ENCODE measurements at regions not wholly inside any gene's neighbourhood (a gene's known extent, or its start where the extent isn't known, plus 50 kb on each side); places are given as distances from the start of the nearest gene placed in this dataset.

- DNase-seq (ENCODE audit: low read depth in 1 of 2, low spot score in 1 of 2) = no peak
- Histone ChIP-seq H3K27me3 (ENCODE audit: insufficient read depth, poor library complexity, severe bottlenecking) (no peaks in the 10 kb centered on the region), H3K4me3 (replicated peaks; ENCODE audit: insufficient read depth, low read length) (no peak overlapping the region), H3K27ac (replicated peaks) (no peak overlapping the region)
- TF ChIP-seq POLR2AphosphoS5 (IDR thresholded peaks at IDR 0.05; ENCODE audit: low read depth) (no peak), GABPA (IDR thresholded peaks at IDR 0.05; ENCODE audit: low read depth) (no peak), SPI1 (IDR thresholded peaks at IDR 0.05; ENCODE audit: borderline replicate concordance, low read depth) (no peak)
- TF ChIP-seq, protein P1, sequence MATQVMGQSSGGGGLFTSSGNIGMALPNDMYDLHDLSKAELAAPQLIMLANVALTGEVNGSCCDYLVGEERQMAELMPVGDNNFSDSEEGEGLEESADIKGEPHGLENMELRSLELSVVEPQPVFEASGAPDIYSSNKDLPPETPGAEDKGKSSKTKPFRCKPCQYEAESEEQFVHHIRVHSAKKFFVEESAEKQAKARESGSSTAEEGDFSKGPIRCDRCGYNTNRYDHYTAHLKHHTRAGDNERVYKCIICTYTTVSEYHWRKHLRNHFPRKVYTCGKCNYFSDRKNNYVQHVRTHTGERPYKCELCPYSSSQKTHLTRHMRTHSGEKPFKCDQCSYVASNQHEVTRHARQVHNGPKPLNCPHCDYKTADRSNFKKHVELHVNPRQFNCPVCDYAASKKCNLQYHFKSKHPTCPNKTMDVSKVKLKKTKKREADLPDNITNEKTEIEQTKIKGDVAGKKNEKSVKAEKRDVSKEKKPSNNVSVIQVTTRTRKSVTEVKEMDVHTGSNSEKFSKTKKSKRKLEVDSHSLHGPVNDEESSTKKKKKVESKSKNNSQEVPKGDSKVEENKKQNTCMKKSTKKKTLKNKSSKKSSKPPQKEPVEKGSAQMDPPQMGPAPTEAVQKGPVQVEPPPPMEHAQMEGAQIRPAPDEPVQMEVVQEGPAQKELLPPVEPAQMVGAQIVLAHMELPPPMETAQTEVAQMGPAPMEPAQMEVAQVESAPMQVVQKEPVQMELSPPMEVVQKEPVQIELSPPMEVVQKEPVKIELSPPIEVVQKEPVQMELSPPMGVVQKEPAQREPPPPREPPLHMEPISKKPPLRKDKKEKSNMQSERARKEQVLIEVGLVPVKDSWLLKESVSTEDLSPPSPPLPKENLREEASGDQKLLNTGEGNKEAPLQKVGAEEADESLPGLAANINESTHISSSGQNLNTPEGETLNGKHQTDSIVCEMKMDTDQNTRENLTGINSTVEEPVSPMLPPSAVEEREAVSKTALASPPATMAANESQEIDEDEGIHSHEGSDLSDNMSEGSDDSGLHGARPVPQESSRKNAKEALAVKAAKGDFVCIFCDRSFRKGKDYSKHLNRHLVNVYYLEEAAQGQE (IDR thresholded peaks at IDR 0.05; ENCODE audit: insufficient replicate concordance, low read depth) = no peak
- TF ChIP-seq, protein P2, sequence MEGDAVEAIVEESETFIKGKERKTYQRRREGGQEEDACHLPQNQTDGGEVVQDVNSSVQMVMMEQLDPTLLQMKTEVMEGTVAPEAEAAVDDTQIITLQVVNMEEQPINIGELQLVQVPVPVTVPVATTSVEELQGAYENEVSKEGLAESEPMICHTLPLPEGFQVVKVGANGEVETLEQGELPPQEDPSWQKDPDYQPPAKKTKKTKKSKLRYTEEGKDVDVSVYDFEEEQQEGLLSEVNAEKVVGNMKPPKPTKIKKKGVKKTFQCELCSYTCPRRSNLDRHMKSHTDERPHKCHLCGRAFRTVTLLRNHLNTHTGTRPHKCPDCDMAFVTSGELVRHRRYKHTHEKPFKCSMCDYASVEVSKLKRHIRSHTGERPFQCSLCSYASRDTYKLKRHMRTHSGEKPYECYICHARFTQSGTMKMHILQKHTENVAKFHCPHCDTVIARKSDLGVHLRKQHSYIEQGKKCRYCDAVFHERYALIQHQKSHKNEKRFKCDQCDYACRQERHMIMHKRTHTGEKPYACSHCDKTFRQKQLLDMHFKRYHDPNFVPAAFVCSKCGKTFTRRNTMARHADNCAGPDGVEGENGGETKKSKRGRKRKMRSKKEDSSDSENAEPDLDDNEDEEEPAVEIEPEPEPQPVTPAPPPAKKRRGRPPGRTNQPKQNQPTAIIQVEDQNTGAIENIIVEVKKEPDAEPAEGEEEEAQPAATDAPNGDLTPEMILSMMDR (IDR thresholded peaks at IDR 0.05; ENCODE audit: insufficient read depth, low read length) = no peak
Measured at GRCh38 chr21:35423709-35424108, 374.6 kb upstream of the RUNX1 start.

DNA sequence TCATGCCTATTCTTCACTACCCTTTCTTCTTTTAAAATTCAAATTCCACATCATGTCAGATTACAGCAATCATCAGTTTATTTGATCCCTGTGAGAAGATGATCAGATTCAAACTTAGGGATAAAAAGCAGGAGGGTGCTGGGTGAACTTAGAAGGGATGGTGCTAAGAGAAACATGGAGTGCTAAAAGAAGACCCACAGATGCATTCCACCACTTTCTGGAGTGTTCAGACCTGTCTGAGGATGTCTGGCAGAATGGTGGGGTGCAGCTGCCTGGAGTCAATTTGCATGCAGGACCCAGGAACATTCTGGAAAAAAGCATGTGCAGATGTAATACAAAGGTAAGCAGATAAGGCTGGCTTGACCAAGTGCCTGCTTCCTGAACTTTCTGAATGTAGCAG, 372.9 kb upstream of the RUNX1 start:
- no peak for DNase-seq (ENCODE audit: low read depth in 1 of 2, low spot score in 1 of 2)
- Histone ChIP-seq H3K27ac (replicated peaks) (no peak overlapping the region), H3K27me3 (ENCODE audit: insufficient read depth, poor library complexity, severe bottlenecking) (no peaks in the 10 kb centered on the region), H3K4me3 (replicated peaks; ENCODE audit: insufficient read depth, low read length) (no peak overlapping the region)
- TF ChIP-seq POLR2AphosphoS5 (IDR thresholded peaks at IDR 0.05; ENCODE audit: low read depth) (no peak), SPI1 (IDR thresholded peaks at IDR 0.05; ENCODE audit: borderline replicate concordance, low read depth) (no peak)
- TF ChIP-seq, protein P2 (IDR thresholded peaks at IDR 0.05; ENCODE audit: insufficient read depth, low read length) = no peak
- TF ChIP-seq, protein P1 (IDR thresholded peaks at IDR 0.05; ENCODE audit: insufficient replicate concordance, low read depth) = no peak

DNA sequence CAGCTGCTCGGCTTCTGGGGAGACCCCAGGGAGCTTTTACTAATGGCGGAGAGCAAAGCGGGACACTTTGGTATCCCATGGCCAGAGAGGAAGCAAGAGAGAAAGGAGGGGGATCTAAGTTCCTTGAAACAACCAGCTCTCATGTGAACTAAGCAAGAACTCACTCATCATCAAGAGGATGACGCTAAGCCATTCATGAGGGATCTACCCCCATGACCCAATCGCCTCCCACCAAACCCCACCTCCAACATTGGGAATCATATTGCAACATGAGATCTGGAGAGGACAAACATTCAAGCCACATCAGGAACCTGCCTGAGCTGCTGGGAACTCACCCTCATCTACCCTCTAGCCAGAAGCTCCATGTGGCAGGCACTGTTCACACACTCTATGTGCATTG, 372.1 kb upstream of the RUNX1 start:
- TF ChIP-seq, protein P1 (IDR thresholded peaks at IDR 0.05; ENCODE audit: insufficient replicate concordance, low read depth) = no peak
- TF ChIP-seq GABPA (IDR thresholded peaks at IDR 0.05; ENCODE audit: low read depth) (no peak), SPI1 (IDR thresholded peaks at IDR 0.05; ENCODE audit: borderline replicate concordance, low read depth) (no peak)
- no peak overlapping the region for H3K27ac ChIP-seq (replicated peaks)
- DNase-seq (ENCODE audit: low read depth in 1 of 2, low spot score in 1 of 2) = no peak
- no peak overlapping the region for H3K4me3 ChIP-seq (replicated peaks; ENCODE audit: insufficient read depth, low read length)
- no peaks in the 10 kb centered on the region for H3K27me3 ChIP-seq (ENCODE audit: insufficient read depth, poor library complexity, severe bottlenecking)

GRCh38 chr21:35420656-35421055, 371.6 kb upstream of the RUNX1 start:
- H3K4me3 ChIP-seq (replicated peaks; ENCODE audit: insufficient read depth, low read length) = no peak overlapping the region
- no peaks in the 10 kb centered on the region for H3K27me3 ChIP-seq (ENCODE audit: insufficient read depth, poor library complexity, severe bottlenecking)
- no peak overlapping the region for H3K27ac ChIP-seq (replicated peaks)
- no peak for DNase-seq (ENCODE audit: low read depth in 1 of 2, low spot score in 1 of 2)
- TF ChIP-seq POLR2AphosphoS5 (IDR thresholded peaks at IDR 0.05; ENCODE audit: low read depth) = no peak
- no peak for TF ChIP-seq SPI1 (IDR thresholded peaks at IDR 0.05; ENCODE audit: borderline replicate concordance, low read depth)
- TF ChIP-seq, protein P2 (IDR thresholded peaks at IDR 0.05; ENCODE audit: insufficient read depth, low read length) = no peak
- TF ChIP-seq, protein P1 (IDR thresholded peaks at IDR 0.05; ENCODE audit: insufficient replicate concordance, low read depth) = no peak
- no peak for TF ChIP-seq GABPA (IDR thresholded peaks at IDR 0.05; ENCODE audit: low read depth)

Data from HL-60 (cell line).